Esophagus muscularis mucosa (tissue), 4 donors: ENCODE measurements at regions not wholly inside any gene's neighbourhood (a gene's known extent, or its start where the extent isn't known, plus 50 kb on each side); places are given as distances from the start of the nearest gene placed in this dataset.

ENCODE experiments used
- EP300 ChIP-seq: sonication (generic); formaldehyde crosslinking; IDR thresholded peaks from one replicate; pipeline ENCODE4 v1.6.1; 2017; ENCODE audit warnings: antibody characterized with exemption
- POLR2A ChIP-seq: fragments of 450-650 bp; IDR thresholded peaks from one replicate; pipeline ENCODE4 v1.6.1; 2017; ENCODE audit warnings: antibody characterized with exemption, moderate library complexity, mild to moderate bottlenecking, low read depth
- POLR2AphosphoS5 ChIP-seq, 2 donors: sonication (generic); formaldehyde crosslinking; IDR thresholded peaks; one replicate each; pipeline ENCODE4 v1.6.1; 2017; ENCODE audit warnings: antibody characterized with exemption in 2 of 2
- TF ChIP-seq, protein P1 (sequence below), 3 experiments: fragments of 200-600 bp in 2 of 3; fragments of 450-650 bp in 1 of 3; sonication (generic) in 2 of 3; IDR thresholded peaks; one replicate each; pipeline ENCODE4 v1.5.1; 2017 to 2019; ENCODE audit warnings: antibody characterized with exemption in 3 of 3, mild to moderate bottlenecking in 2 of 3, moderate library complexity in 1 of 3

DNA sequence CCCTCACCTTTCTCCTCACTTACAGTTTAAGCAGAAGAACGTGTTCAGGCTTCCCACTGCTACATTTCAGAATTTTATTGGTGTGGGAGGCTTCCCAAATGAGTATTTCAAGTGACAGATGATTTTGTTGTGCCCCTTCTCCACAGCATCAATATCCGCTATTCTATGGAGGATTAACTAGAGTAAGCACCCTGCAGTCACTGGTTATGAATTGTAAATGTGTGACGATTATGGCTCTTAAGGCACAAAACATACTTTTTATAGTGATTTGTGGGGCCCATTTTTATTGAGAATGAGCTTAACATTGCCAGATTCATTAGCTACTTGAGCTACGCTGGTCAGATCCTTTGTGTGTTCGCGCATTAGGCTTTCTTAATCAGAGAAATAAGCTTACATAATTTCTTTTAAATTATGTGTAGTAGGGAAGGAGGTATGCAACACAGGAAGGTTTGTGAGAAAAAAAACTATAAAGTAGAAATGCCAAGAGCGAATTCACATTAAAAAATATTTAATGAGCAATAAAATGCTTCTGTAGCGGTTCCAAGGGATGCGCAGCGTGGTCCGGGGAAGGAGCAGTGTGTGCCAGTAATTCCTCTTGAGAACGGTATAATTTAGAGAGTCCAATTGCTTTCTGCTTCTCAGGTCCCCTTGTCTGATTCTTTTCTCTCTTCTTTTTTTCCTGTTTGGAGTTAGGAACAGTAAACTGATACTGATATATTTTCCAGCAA lies 2380.4 kb downstream of the MAT2B start:
- TF ChIP-seq POLR2A = no peak
- TF ChIP-seq POLR2AphosphoS5 (IDR thresholded peaks at IDR 0.05) = no peak
- TF ChIP-seq, protein P1, sequence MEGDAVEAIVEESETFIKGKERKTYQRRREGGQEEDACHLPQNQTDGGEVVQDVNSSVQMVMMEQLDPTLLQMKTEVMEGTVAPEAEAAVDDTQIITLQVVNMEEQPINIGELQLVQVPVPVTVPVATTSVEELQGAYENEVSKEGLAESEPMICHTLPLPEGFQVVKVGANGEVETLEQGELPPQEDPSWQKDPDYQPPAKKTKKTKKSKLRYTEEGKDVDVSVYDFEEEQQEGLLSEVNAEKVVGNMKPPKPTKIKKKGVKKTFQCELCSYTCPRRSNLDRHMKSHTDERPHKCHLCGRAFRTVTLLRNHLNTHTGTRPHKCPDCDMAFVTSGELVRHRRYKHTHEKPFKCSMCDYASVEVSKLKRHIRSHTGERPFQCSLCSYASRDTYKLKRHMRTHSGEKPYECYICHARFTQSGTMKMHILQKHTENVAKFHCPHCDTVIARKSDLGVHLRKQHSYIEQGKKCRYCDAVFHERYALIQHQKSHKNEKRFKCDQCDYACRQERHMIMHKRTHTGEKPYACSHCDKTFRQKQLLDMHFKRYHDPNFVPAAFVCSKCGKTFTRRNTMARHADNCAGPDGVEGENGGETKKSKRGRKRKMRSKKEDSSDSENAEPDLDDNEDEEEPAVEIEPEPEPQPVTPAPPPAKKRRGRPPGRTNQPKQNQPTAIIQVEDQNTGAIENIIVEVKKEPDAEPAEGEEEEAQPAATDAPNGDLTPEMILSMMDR (IDR thresholded peaks at IDR 0.05) = no peak
- TF ChIP-seq EP300 = no peak
